ENCODE measurements at regions not wholly inside any gene's neighbourhood (a gene's known extent, or its start where the extent isn't known, plus 50 kb on each side); places are given as distances from the start of the nearest gene placed in this dataset.
A peak's percentile ranks its signal among the peaks of the same experiment; 100 is the strongest.

GRCh38 chr5:145588558-145588957 is 246.6 kb downstream of the PRELID2 start:
- TF ChIP-seq CTCF (IDR thresholded peaks at IDR 0.05; ENCODE audit: control extremely low read depth, extremely low read depth) = no peak
- H3K27me3 ChIP-seq (ENCODE audit: control insufficient read depth in 3 of 3, insufficient read depth in 3 of 3, low read length in 2 of 3) = no peaks in the 10 kb centered on the region
- H3K9me3 ChIP-seq (ENCODE audit: control insufficient read depth in 4 of 4, insufficient read depth in 3 of 4, low read length in 3 of 4) = peaks cover 0 to 7% (median 0%) of the 10 kb centered on the region in 4 donors
- H3K9ac ChIP-seq (ENCODE audit: insufficient read depth in 1 of 2, low read length in 2 of 2) = no peak overlapping the region
- DNase-seq (no peak), ATAC-seq (ENCODE audit: insufficient read depth, low FRiP score) (no peak)
- H3K4me3 ChIP-seq = no peak overlapping the region
- WGBS, 2 donors = 75 to 83% methylated on average over 2 of the region's 2 CpGs
- no peaks in the 10 kb centered on the region for H3K4me1 ChIP-seq (ENCODE audit: control insufficient read depth in 5 of 5, insufficient read depth in 5 of 5, low read length in 5 of 5)
- H3K36me3 ChIP-seq (ENCODE audit: control insufficient read depth in 4 of 4, insufficient read depth in 4 of 4, low read length in 4 of 4) = no peaks in the 10 kb centered on the region
- no peak overlapping the region for H3K27ac ChIP-seq (ENCODE audit: low read depth in 1 of 2, low read length in 1 of 2)

- TF ChIP-seq CTCF (IDR thresholded peaks at IDR 0.05; ENCODE audit: control extremely low read depth, extremely low read depth) = no peak
- DNase-seq = no peak
- ATAC-seq (ENCODE audit: insufficient read depth, low FRiP score) = no peak
- no peaks in the 10 kb centered on the region for H3K36me3 ChIP-seq (ENCODE audit: control insufficient read depth in 4 of 4, insufficient read depth in 4 of 4, low read length in 4 of 4)
- 85 to 89% methylated on average over 4 of the region's 4 CpGs for WGBS, 2 donors
- H3K4me3 ChIP-seq = no peak overlapping the region
- H3K9me3 ChIP-seq (ENCODE audit: control insufficient read depth in 4 of 4, insufficient read depth in 3 of 4, low read length in 3 of 4) = peaks cover 0 to 9% (median 0%) of the 10 kb centered on the region in 4 donors
- H3K27me3 ChIP-seq (ENCODE audit: control insufficient read depth in 3 of 3, insufficient read depth in 3 of 3, low read length in 2 of 3) = no peaks in the 10 kb centered on the region
- no peak overlapping the region for H3K27ac ChIP-seq (ENCODE audit: low read depth in 1 of 2, low read length in 1 of 2)
- no peaks in the 10 kb centered on the region for H3K4me1 ChIP-seq (ENCODE audit: control insufficient read depth in 5 of 5, insufficient read depth in 5 of 5, low read length in 5 of 5)
- H3K9ac ChIP-seq (ENCODE audit: insufficient read depth in 1 of 2, low read length in 2 of 2) = no peak overlapping the region
Observed at GRCh38 chr5:145588113-145588512, 247.0 kb downstream of the PRELID2 start.

GRCh38 chr5:145587710-145588109 is 247.4 kb downstream of the PRELID2 start:
- H3K4me3 ChIP-seq = no peak overlapping the region
- DNase-seq (peak in 1 of 3 donors; percentile 2), ATAC-seq (ENCODE audit: insufficient read depth, low FRiP score) (no peak)
- no peaks in the 10 kb centered on the region for H3K4me1 ChIP-seq (ENCODE audit: control insufficient read depth in 5 of 5, insufficient read depth in 5 of 5, low read length in 5 of 5)
- H3K36me3 ChIP-seq (ENCODE audit: control insufficient read depth in 4 of 4, insufficient read depth in 4 of 4, low read length in 4 of 4) = no peaks in the 10 kb centered on the region
- no peaks in the 10 kb centered on the region for H3K27me3 ChIP-seq (ENCODE audit: control insufficient read depth in 3 of 3, insufficient read depth in 3 of 3, low read length in 2 of 3)
- no peak overlapping the region for H3K27ac ChIP-seq (ENCODE audit: low read depth in 1 of 2, low read length in 1 of 2)
- peaks cover 0 to 9% (median 0%) of the 10 kb centered on the region in 4 donors for H3K9me3 ChIP-seq (ENCODE audit: control insufficient read depth in 4 of 4, insufficient read depth in 3 of 4, low read length in 3 of 4)
- TF ChIP-seq CTCF (IDR thresholded peaks at IDR 0.05; ENCODE audit: control extremely low read depth, extremely low read depth) = no peak
- H3K9ac ChIP-seq (ENCODE audit: insufficient read depth in 1 of 2, low read length in 2 of 2) = no peak overlapping the region
- WGBS, 2 donors = 76 to 84% methylated on average over 1 of the region's 1 CpG

GRCh38 chr5:145587308-145587672 is 247.9 kb downstream of the PRELID2 start:
- Histone ChIP-seq H3K27ac (ENCODE audit: low read depth in 1 of 2, low read length in 1 of 2) (no peak overlapping the region), H3K9me3 (ENCODE audit: control insufficient read depth in 4 of 4, insufficient read depth in 3 of 4, low read length in 3 of 4) (peaks cover 0 to 9% (median 0%) of the 10 kb centered on the region in 4 donors), H3K9ac (ENCODE audit: insufficient read depth in 1 of 2, low read length in 2 of 2) (no peak overlapping the region), H3K27me3 (ENCODE audit: control insufficient read depth in 3 of 3, insufficient read depth in 3 of 3, low read length in 2 of 3) (no peaks in the 10 kb centered on the region), H3K4me1 (ENCODE audit: control insufficient read depth in 5 of 5, insufficient read depth in 5 of 5, low read length in 5 of 5) (no peaks in the 10 kb centered on the region), H3K4me3 (no peak overlapping the region), H3K36me3 (ENCODE audit: control insufficient read depth in 4 of 4, insufficient read depth in 4 of 4, low read length in 4 of 4) (no peaks in the 10 kb centered on the region)
- no peak for TF ChIP-seq CTCF (IDR thresholded peaks at IDR 0.05; ENCODE audit: control extremely low read depth, extremely low read depth)
- WGBS, 2 donors = 95% methylated on average over 6 of the region's 6 CpGs
- ATAC-seq (ENCODE audit: insufficient read depth, low FRiP score) (no peak), DNase-seq (no peak)

All from lung (tissue), 11 donors.